Pancreas (tissue), 10 donors: ENCODE measurements at regions not wholly inside any gene's neighbourhood (a gene's known extent, or its start where the extent isn't known, plus 50 kb on each side); places are given as distances from the start of the nearest gene placed in this dataset.
"Not testable (repeated sequence)": the region's sequence is repeated elsewhere in the genome, so short reads cannot be mapped to it uniquely, and the experiment has no call there.

Source experiments
- ATAC-seq, 4 donors: fragments of 200-7000 bp; cut with Tn5 transposase; one replicate each; pipeline versions ENCODE4 v1.8.0 to v1.9.1; 2020; ENCODE audit warnings: mild to moderate bottlenecking in 4 of 4, moderate library complexity in 4 of 4
- DNase-seq, 6 donors: peaks; one replicate each; pipeline ENCODE4 v3.0.0-alpha.2; 2020
- FAIRE-seq: peaks from 2 replicates; lab custom pipeline; 2012; peaks lifted over from hg19 to GRCh38; lab: Jason Lieb, UNC
- H3K27ac ChIP-seq, 4 donors: fragments of 200-600 bp; sonication (generic); 1 replicate in 3 of 4; 2 replicates in 1 of 4; pipeline versions ENCODE4 v1.5.0 to v1.8.0; 2020
- H3K27me3 ChIP-seq, 4 donors: fragments of 200-600 bp; one replicate each; pipeline ENCODE4 v1.8.0; 2021
- H3K36me3 ChIP-seq, 3 donors: fragments of 200-600 bp; sonication (generic) in 1 of 3; one replicate each; pipeline versions ENCODE4 v1.5.0 to v1.8.0; 2020 to 2021
- H3K4me1 ChIP-seq, 3 donors: fragments of 200-600 bp; one replicate each; pipeline ENCODE4 v1.8.0; 2021
- H3K4me3 ChIP-seq, 4 donors: fragments of 200-600 bp; sonication (generic) in 2 of 4; one replicate each; pipeline versions ENCODE4 v1.5.0 to v1.8.0; 2020 to 2021
- H3K9me3 ChIP-seq, 4 donors: fragments of 200-600 bp; one replicate each; pipeline ENCODE4 v1.8.0; 2021
- WGBS, 2 donors: extraction: QIAGEN DNeasy Blood & Tissue Kit; methylation state at CpG; one replicate each; pipeline ENCODE4 v1.1.7; 2013; 5-methylcytosine and 5-hydroxymethylcytosine counted together
- intact Hi-C, 3 donors: fragments of 100-400 bp; cut with DNase I; formaldehyde crosslinking; loops; one replicate each; pipeline versions ENCODE4 v1.11.1 to v1.14.2; 2022
- TF ChIP-seq, protein P1 (sequence below), 4 donors: fragments of 200-600 bp; sonication (generic) in 3 of 4; IDR thresholded peaks; one replicate each; pipeline versions ENCODE4 v1.5.0 to v1.8.0; 2021; ENCODE audit warnings: antibody characterized with exemption in 4 of 4
- donor health status: healthy with polysubstance abuse.
- donor health status: DM: no; HTN: no; CAD: no; lungs with moderate emphysema.
- donor health status: DM: no; HTN: no; CAD: no.
- donor health status: control.
- donor health status: control.
- donor health status: Bipolar disorder and iron deficiency.
- donor health status: DM: yes; HTN: yes; CAD: no.
- donor health status: DM: no; HTN: no; CAD: no.
- donor health status: DM: no; HTN: no; CAD: no.
- donor health status: DM: yes; HTN: yes; CAD: no.

DNA sequence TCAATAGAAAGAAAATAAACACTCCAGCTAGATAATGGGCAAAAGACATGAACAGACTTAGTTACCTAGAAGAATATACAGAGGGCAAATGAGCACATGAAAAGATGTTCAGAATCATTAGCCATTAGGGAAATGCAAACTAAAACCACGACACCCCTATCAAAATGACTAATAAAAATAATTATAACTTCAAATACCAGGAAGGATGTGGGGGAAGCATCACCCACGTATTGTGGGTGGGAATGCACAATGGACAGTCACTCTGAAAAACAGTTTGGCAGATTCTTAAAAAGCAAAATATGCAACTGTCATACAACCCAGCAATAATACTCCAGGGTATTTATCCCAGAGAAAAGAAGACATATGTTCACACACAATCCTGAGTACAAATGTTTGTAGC is 92.6 kb downstream of the DLL1 start:
- Histone ChIP-seq H3K9me3 (no peaks in the 10 kb centered on the region), H3K36me3 (no peaks in the 10 kb centered on the region), H3K27ac (no peak overlapping the region), H3K4me1 (no peaks in the 10 kb centered on the region), H3K4me3 (no peak overlapping the region), H3K27me3 (no peaks in the 10 kb centered on the region)
- ATAC-seq: no peak
- 71 to 72% methylated on average over 2 of the region's 2 CpGs for WGBS, 2 donors
- TF ChIP-seq, protein P1, sequence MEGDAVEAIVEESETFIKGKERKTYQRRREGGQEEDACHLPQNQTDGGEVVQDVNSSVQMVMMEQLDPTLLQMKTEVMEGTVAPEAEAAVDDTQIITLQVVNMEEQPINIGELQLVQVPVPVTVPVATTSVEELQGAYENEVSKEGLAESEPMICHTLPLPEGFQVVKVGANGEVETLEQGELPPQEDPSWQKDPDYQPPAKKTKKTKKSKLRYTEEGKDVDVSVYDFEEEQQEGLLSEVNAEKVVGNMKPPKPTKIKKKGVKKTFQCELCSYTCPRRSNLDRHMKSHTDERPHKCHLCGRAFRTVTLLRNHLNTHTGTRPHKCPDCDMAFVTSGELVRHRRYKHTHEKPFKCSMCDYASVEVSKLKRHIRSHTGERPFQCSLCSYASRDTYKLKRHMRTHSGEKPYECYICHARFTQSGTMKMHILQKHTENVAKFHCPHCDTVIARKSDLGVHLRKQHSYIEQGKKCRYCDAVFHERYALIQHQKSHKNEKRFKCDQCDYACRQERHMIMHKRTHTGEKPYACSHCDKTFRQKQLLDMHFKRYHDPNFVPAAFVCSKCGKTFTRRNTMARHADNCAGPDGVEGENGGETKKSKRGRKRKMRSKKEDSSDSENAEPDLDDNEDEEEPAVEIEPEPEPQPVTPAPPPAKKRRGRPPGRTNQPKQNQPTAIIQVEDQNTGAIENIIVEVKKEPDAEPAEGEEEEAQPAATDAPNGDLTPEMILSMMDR (IDR thresholded peaks at IDR 0.05): no peak
- no peak for DNase-seq
- no peak for FAIRE-seq
- intact Hi-C loops: no loop called here

DNA sequence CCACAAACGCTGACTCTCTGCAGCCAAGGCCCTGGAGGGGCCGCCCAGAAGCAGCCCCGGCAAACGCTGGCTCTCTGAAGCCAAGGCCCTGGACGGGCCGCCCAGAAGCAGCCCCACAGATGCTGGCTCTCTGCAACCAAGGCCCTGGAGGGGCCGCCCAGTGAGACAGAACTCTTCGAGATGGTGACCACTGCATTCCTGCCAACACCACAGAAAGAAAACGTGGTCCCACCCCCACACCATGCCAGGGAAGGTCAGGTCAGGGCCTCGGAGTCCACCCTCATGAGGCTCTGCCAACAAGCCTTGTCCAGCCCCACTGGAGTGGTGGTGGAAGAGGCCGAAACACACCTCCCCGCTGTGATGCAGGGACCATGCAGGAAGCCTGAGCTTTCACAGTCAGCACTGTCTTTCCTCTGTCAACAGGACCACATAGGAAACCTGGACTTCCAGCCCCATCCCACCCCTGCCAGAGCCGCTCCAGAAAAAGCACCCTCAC is 97.5 kb downstream of the DLL1 start:
- Histone ChIP-seq H3K9me3 (no peaks in the 10 kb centered on the region), H3K27ac (no peak overlapping the region), H3K4me3 (no peak overlapping the region), H3K36me3 (no peaks in the 10 kb centered on the region), H3K27me3 (no peaks in the 10 kb centered on the region), H3K4me1 (no peaks in the 10 kb centered on the region)
- no peak for ATAC-seq
- TF ChIP-seq, protein P1 (IDR thresholded peaks at IDR 0.05): no peak
- no peak for FAIRE-seq
- no peak for DNase-seq
- intact Hi-C loops: no loop called here
- WGBS, 2 donors: 86% methylated on average over 13 of the region's 13 CpGs

DNA sequence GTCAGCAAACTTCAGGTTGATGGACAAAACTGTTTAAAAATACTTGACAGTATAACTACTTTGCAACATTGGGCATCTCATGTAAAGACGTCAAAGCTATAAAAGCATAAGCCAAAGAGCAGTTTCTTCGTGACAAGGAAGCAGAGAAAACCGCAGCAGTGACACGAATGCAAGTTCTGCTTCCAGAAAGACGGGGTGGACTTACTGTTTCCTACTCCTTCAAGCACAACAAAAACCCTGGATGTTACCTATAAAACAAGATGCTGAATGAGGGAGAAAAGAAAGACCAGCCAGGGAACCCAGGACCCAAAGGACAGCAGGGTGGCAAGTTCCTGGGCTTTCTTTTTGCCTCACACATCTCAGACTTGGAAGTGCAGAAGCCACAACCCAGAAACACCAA is 98.0 kb downstream of the DLL1 start:
- H3K4me3 ChIP-seq: no peak overlapping the region
- no peaks in the 10 kb centered on the region for H3K27me3 ChIP-seq
- 92 to 93% methylated on average over 5 of the region's 5 CpGs for WGBS, 2 donors
- no peaks in the 10 kb centered on the region for H3K4me1 ChIP-seq
- no peaks in the 10 kb centered on the region for H3K36me3 ChIP-seq
- no peaks in the 10 kb centered on the region for H3K9me3 ChIP-seq
- TF ChIP-seq, protein P1 (IDR thresholded peaks at IDR 0.05): no peak
- DNase-seq (no peak), ATAC-seq (no peak), FAIRE-seq (no peak)
- no peak overlapping the region for H3K27ac ChIP-seq
- intact Hi-C loops: no loop called here

DNA sequence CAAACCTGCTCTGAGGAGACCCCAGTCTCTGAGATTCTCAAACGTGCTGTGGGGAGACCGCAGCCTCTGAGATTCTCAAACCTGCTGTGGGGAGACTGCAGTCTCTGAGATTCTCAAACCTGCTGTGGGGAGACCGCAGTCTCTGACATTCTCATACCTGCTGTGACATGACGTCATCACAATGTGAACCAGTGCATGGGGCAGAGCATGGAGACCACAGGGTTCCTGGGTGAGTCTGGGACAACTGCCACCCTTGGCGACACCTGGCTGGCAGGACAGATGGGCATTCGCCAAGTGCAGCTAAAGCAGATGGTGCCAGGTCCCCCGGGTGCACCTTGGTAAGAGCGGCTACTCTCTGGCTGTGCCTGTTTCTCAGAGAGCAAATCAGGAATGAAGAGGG is 98.8 kb downstream of the DLL1 start:
- ATAC-seq, intact Hi-C loops, DNase-seq: not testable (repeated sequence)

DNA sequence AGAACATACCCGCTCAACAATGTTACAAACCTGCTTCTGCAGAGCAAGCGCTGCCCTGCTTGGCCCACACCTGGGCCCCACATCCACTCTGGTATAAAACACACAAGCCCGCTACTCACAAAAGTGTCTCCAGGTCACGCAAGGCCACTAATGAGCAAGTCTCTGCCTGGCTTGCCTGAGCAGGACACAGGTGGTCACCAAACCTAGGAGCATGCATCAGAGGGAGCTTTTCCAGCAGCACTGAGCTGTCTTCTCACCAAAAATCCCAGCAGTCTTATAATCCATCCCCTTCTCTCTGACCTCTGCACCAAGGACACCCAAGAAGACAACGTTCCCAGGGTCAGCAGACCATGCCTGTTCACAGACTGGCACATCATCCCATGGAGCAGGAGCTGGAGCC is 100.8 kb downstream of the DLL1 start:
- TF ChIP-seq, protein P1 (IDR thresholded peaks at IDR 0.05): no peak
- Histone ChIP-seq H3K9me3 (no peaks in the 10 kb centered on the region), H3K27ac (no peak overlapping the region), H3K4me3 (no peak overlapping the region), H3K27me3 (no peaks in the 10 kb centered on the region), H3K4me1 (no peaks in the 10 kb centered on the region), H3K36me3 (no peaks in the 10 kb centered on the region)
- ATAC-seq: no peak
- FAIRE-seq: no peak
- intact Hi-C loops: no loop called here
- 82 to 85% methylated on average over 5 of the region's 5 CpGs for WGBS, 2 donors
- no peak for DNase-seq

More for the DNA sequence above, 98.8 kb downstream of the DLL1 start:
- H3K27ac ChIP-seq, H3K36me3 ChIP-seq, H3K9me3 ChIP-seq, H3K4me1 ChIP-seq, FAIRE-seq, H3K27me3 ChIP-seq, H3K4me3 ChIP-seq: not testable (repeated sequence)
- WGBS, 2 donors: 66 to 79% methylated on average over 8 of the region's 8 CpGs
